ENCODE measurements at regions not wholly inside any gene's neighbourhood (a gene's known extent, or its start where the extent isn't known, plus 50 kb on each side); places are given as distances from the start of the nearest gene placed in this dataset.

DNA sequence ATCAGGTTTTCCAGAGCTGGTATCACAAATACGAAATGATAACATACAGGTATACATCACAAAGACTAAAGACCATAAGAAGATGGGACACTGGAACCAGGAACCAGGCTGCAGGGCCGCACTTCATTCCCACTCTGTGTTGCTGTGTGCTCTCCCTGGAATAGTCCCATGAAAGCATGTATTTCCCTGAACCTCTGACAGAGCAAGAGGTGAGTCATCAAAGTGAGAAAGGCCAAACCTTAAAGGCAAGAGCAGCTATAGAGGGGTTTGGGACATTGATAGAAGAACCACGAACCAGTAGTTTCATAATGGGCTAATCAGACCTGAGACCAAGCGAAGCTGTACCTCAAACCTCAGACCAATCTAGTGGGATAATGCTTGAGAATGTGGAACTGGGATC lies 283.0 kb upstream of the PRKD1 start:
- TF ChIP-seq, protein P1, sequence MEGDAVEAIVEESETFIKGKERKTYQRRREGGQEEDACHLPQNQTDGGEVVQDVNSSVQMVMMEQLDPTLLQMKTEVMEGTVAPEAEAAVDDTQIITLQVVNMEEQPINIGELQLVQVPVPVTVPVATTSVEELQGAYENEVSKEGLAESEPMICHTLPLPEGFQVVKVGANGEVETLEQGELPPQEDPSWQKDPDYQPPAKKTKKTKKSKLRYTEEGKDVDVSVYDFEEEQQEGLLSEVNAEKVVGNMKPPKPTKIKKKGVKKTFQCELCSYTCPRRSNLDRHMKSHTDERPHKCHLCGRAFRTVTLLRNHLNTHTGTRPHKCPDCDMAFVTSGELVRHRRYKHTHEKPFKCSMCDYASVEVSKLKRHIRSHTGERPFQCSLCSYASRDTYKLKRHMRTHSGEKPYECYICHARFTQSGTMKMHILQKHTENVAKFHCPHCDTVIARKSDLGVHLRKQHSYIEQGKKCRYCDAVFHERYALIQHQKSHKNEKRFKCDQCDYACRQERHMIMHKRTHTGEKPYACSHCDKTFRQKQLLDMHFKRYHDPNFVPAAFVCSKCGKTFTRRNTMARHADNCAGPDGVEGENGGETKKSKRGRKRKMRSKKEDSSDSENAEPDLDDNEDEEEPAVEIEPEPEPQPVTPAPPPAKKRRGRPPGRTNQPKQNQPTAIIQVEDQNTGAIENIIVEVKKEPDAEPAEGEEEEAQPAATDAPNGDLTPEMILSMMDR (conservative IDR thresholded peaks at IDR 0.05; ENCODE audit: low read depth, low read length): no peak
- DNase-seq (ENCODE audit: low read depth): no peak
- no peak overlapping the region for H3K4me3 ChIP-seq (ENCODE audit: low read depth, low read length)

DNA sequence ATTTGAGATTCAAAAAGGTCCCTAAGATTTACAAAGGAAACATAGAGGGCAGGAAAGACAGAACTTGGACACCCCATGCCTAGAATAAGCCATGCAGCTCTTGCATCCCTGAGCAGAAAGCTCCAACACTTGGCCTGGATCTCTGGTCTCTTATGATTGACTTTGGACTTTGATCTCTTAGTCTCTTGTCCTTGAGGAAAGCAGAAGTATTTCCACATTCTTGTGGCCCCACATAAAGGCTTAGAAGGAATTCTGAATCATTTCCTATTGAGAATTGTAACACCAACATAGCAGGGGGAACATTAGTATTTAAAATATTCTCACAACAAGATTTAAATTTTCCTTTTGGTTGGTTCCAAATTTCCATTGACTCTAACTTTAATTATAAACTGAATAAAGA lies 283.7 kb upstream of the PRKD1 start:
- TF ChIP-seq, protein P1 (conservative IDR thresholded peaks at IDR 0.05; ENCODE audit: low read depth, low read length): no peak
- peak; percentile 39 for DNase-seq (ENCODE audit: low read depth)
- no peak overlapping the region for H3K4me3 ChIP-seq (ENCODE audit: low read depth, low read length)

GRCh38 chr14:30214014-30214413 lies 286.4 kb upstream of the PRKD1 start:
- TF ChIP-seq, protein P1 (conservative IDR thresholded peaks at IDR 0.05; ENCODE audit: low read depth, low read length): no peak
- peak overlapping the region; percentile 33 for H3K4me3 ChIP-seq (ENCODE audit: low read depth, low read length)
- peak; percentile 57 for DNase-seq (ENCODE audit: low read depth)

- H3K4me3 ChIP-seq (ENCODE audit: low read depth, low read length): peak overlapping the region; percentile 33
- TF ChIP-seq, protein P1 (conservative IDR thresholded peaks at IDR 0.05; ENCODE audit: low read depth, low read length): peak; percentile 68
- DNase-seq (ENCODE audit: low read depth): peak; percentile 90
Observed at GRCh38 chr14:30214461-30215090, 286.9 kb upstream of the PRKD1 start.

DNA sequence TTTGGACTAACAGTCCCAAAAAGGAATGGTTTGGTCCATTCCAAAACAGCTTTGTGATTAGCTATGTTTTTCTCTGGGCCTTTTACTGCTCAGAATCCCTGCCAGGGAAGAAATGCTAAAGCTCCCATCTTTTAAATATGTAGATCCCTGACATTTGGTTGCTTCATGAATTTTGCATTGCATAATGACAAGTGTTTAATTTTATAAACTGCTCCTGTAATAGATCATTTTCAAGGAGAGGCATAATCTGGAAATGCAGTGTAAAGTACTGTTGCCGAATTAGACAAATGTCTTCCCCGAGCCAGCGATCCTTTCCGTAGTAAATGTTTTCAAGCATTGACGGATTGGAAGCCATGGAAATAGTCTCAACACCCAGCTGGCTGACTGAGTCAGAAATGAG lies 291.3 kb upstream of the PRKD1 start:
- no peak overlapping the region for H3K4me3 ChIP-seq (ENCODE audit: low read depth, low read length)
- no peak for DNase-seq (ENCODE audit: low read depth)
- TF ChIP-seq, protein P1 (conservative IDR thresholded peaks at IDR 0.05; ENCODE audit: low read depth, low read length): no peak

DNA sequence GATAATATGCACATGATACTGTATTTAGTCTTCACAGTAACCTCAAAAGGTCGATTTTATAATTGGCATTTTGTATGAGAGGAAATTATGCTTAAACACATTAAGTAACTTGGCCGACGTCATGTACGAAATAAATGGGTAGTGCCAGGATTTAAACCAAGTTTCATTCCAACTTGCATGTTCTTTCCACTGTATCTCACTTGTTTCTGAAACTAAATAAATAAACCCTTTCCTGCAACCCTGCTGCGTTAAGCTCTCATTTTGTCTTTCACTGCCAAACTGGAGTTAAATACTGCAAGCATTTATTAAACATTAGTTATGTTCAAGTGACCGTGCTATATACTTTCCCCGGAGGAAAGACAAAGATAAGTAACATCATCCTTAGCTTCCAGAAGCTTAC lies 293.9 kb upstream of the PRKD1 start:
- TF ChIP-seq, protein P1 (conservative IDR thresholded peaks at IDR 0.05; ENCODE audit: low read depth, low read length): no peak
- H3K4me3 ChIP-seq (ENCODE audit: low read depth, low read length): no peak overlapping the region
- DNase-seq (ENCODE audit: low read depth): peak; percentile 75

DNA sequence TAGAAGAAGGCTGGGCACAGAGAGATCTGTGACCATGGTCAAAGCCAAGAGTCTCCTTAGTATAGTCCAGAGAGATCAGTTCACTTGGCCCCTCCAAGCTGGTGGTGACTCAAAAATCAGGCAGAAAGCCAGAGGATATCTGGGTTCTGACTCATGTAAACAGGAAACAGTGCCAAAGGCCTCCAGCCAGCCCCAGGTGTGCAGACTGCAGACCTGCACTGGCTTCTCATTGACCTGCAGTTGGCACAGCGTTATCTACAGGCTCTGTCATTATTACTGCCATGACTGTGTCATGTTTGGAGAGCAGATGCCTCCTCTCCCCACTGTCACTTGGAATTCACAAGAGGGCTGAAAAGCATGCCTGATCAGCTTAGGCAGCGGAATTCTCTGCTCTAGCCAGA lies 295.7 kb upstream of the PRKD1 start:
- DNase-seq (ENCODE audit: low read depth): peak; percentile 93
- TF ChIP-seq, protein P1 (conservative IDR thresholded peaks at IDR 0.05; ENCODE audit: low read depth, low read length): no peak
- no peak overlapping the region for H3K4me3 ChIP-seq (ENCODE audit: low read depth, low read length)

Data from choroid plexus epithelial cell (primary cell).